HG03139 (cell line): ENCODE measurements at regions not wholly inside any gene's neighbourhood (a gene's known extent, or its start where the extent isn't known, plus 50 kb on each side); places are given as distances from the start of the nearest gene placed in this dataset.

Source experiments
- ATAC-seq: cut with Tn5 transposase; IDR thresholded peaks from one replicate; pipeline ENCODE4 v1.9.1; 2021; ENCODE audit not compliant: unreplicated experiment

GRCh38 chr12:98126637-98127335 lies 388.6 kb upstream of the TMPO start:
- no peak for ATAC-seq

- ATAC-seq: no peak
Measured at GRCh38 chr12:98127336-98127679, 388.1 kb upstream of the TMPO start.

GRCh38 chr12:98127854-98128253 lies 387.5 kb upstream of the TMPO start:
- ATAC-seq: no peak

- no peak for ATAC-seq
Measured at GRCh38 chr12:98136544-98136943, 378.8 kb upstream of the TMPO start.

- ATAC-seq: no peak
Measured at GRCh38 chr12:98137278-98137677, 378.1 kb upstream of the TMPO start.

DNA sequence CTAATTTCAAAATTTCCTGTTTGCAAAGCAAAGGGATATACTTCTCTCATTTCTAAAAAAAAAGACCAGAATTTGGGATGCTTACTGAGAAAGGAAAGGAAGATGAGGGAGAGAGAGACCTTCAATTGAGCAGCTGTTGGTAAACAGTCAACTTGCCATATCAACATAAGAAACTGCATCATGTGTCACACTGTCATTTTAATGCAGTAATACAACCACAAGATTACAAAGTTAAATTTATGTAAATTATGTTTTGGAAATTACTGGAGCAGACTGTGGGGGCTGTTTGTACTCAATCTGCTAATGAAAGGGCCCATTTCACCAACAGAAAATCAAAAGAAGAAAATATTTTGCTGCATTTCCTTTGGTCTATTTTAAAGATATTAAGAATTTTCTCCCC lies 370.4 kb upstream of the TMPO start:
- ATAC-seq: no peak

- ATAC-seq: no peak
Measured at GRCh38 chr12:98146043-98146442, 369.3 kb upstream of the TMPO start.

GRCh38 chr12:98146487-98146886 lies 368.9 kb upstream of the TMPO start:
- no peak for ATAC-seq

DNA sequence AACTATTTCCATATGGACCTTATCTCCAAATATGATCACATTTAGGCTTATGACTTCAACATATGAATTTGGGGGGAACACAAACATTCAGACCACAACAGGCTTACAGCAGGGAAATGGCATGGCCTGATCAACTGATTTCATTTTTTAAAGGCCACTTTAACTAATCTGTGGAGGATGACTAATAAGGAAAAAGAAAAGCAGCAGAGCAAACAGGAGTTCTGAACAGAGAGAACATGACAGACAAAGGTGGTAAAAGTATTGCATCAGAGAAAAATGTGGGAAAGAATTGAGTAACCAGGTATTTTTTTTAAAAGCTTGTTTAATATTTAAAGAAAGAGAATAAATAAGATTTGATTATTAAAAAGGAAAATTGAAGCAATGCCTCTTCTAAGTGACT lies 366.1 kb upstream of the TMPO start:
- ATAC-seq: peak; percentile 75

- ATAC-seq: peak; percentile 16
Measured at GRCh38 chr12:98149691-98150210, 365.6 kb upstream of the TMPO start.

DNA sequence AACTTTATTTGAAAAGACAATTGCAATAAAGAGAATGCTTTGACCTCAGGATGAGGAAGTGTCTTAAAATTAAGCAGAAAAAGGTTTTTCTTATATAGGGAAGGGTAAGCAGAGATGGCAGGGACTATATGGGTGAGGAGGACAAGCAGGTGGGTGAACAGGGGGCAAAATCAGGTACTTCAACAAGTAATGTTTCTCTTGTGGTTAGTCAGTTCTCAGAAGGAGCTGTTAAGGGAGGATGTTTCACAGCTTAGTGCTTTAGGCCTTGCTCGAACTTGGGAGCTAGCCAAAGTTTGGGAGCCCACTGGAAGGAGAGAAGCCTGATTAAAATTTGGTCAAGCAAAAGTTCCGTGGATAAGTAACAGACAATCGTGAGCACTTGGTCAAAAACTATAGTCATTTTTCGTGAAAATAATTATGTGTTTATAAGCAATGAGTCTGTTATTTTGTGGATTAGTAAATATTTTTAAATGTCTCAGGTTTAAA lies 364.2 kb upstream of the TMPO start:
- no peak for ATAC-seq

GRCh38 chr12:98151984-98152383 lies 363.4 kb upstream of the TMPO start:
- ATAC-seq: no peak

DNA sequence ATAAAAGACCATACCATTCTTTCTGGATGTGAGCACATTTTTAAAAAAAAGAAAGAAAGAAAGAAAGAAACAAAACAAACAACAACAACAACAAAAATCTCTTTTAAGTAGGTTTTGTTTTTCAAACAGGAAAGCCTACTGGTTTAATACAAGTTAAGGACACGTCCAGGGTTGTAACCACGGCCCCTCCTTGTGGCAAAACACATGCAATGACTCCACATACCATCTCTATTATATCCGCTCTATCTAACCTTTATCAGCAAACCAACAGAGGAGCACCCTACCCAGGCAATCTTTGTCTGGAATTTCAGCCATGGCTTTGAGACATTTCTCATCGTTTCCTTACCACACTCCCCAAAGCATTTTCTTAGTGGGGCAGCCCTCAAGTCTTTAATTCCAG lies 360.5 kb upstream of the TMPO start:
- ATAC-seq: no peak

- ATAC-seq: no peak
Measured at GRCh38 chr12:98156697-98157096, 358.7 kb upstream of the TMPO start.

GRCh38 chr12:98162906-98163678 lies 352.3 kb upstream of the TMPO start:
- ATAC-seq: no peak

DNA sequence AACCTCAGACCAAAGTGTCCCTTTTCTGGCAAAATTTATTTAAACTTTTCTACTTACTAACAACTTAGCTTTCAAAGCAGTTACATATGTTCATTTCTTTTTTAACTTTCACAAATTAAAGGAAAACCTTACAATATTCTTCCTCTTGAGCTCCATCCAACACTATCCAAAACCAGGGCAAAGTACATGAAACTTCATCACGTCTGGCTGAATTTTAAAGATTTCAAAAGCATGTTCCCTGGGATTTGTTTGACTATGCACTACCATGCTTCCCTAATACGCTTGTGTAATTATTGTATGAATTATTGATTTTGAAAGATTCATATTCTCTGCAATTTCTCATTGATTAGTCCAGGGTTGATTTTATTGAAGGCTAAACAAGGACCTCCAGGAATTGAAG lies 343.1 kb upstream of the TMPO start:
- no peak for ATAC-seq

DNA sequence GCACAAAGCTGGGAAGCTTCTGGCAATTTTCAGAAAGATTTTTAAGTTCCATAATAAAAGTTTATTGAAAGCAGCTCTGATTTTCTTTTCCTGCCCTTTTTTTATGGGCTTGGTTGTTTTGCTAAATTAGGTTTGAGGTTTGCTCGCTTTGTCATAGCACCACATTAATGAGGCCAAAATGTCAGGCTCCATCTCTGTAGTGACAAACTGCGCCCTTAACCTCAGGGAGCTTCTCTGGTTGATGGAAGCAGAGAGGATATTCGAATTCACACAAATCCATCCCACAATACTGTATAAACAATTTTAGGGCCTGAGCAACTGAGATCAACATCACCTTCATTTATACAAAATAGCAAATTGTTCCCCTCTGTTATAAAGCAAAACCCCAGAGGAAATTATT lies 342.6 kb upstream of the TMPO start:
- ATAC-seq: no peak

GRCh38 chr12:98173773-98174427 lies 341.5 kb upstream of the TMPO start:
- ATAC-seq: no peak

- no peak for ATAC-seq
Measured at GRCh38 chr12:98174428-98174809, 341.0 kb upstream of the TMPO start.

- ATAC-seq: no peak
Measured at GRCh38 chr12:98178126-98178525, 337.3 kb upstream of the TMPO start.

GRCh38 chr12:98179151-98179550 lies 336.2 kb upstream of the TMPO start:
- ATAC-seq: no peak

- no peak for ATAC-seq
Measured at GRCh38 chr12:98180603-98181002, 334.8 kb upstream of the TMPO start.
